ENCODE measurements at regions not wholly inside any gene's neighbourhood (a gene's known extent, or its start where the extent isn't known, plus 50 kb on each side); places are given as distances from the start of the nearest gene placed in this dataset.

GRCh38 chr14:101200650-101201516 lies 297.4 kb upstream of the RTL1 start:
- Histone ChIP-seq H3K4me1 (ENCODE audit: control insufficient read depth, insufficient read depth, low read length) (no peaks in the 10 kb centered on the region), H3K27ac (ENCODE audit: insufficient read depth, low read length) (no peak overlapping the region), H3K36me3 (ENCODE audit: control insufficient read depth, insufficient read depth, low read length) (no peaks in the 10 kb centered on the region), H2AFZ (replicated peaks; ENCODE audit: low read length, poor library complexity) (peak overlapping the region; percentile 7), H2AK5ac (ENCODE audit: low read depth, low read length) (no peak overlapping the region), H3K4me2 (ENCODE audit: low read depth, low read length) (no peak overlapping the region), H3K56ac (ENCODE audit: extremely low read depth, insufficient read depth, low read length) (no peak overlapping the region), H3K4ac (ENCODE audit: low read depth, low read length) (no peak overlapping the region), H3K9me1 (ENCODE audit: insufficient read depth, low read length) (no peaks in the 10 kb centered on the region), H4K91ac (ENCODE audit: insufficient read depth, low read depth, low read length) (no peak overlapping the region), H2BK20ac (ENCODE audit: low read depth, low read length) (no peak overlapping the region), H4K5ac (ENCODE audit: low read depth, low read length) (no peak overlapping the region), H2BK15ac (ENCODE audit: low read depth, low read length) (no peak overlapping the region), H3K9ac (ENCODE audit: low read depth, low read length) (no peak overlapping the region), H3K23ac (ENCODE audit: low read depth, low read length) (no peak overlapping the region), H3K18ac (ENCODE audit: low read depth, low read length) (no peak overlapping the region), H3K4me3 (ENCODE audit: insufficient read depth, low read depth, low read length) (no peak overlapping the region), H3K27me3 (ENCODE audit: control insufficient read depth, insufficient read depth, low read length) (peaks cover 2% of the 10 kb centered on the region; the same call in 1 of the 2 replicates), H3K79me1 (ENCODE audit: low read depth in 1 of 2, low read length in 2 of 2) (no peaks in the 10 kb centered on the region), H2BK5ac (ENCODE audit: low read depth, low read length, poor library complexity, severe bottlenecking) (no peak overlapping the region), H2AK9ac (replicated peaks; ENCODE audit: low read depth, low read length, poor library complexity) (no peak overlapping the region), H4K20me1 (ENCODE audit: insufficient read depth, low read length) (no peaks in the 10 kb centered on the region), H4K8ac (ENCODE audit: low read depth in 2 of 2, low read length in 2 of 2) (no peak overlapping the region), H2BK120ac (ENCODE audit: low read depth, low read length) (no peak overlapping the region), H3K9me3 (ENCODE audit: control insufficient read depth, insufficient read depth, low read length) (peaks cover 10% of the 10 kb centered on the region), H3K14ac (replicated peaks; ENCODE audit: low read depth, low read length) (no peak overlapping the region)
- BruUV-seq (replicated peaks), result no TSS peak
- ATAC-seq (ENCODE audit: low read depth) (no peak), DNase-seq (no peak)
- dilution Hi-C loops (cut with HindIII; ENCODE audit: low sequenced_read_pairs, unreplicated experiment) (no loop called here), intact Hi-C loops (cut with micrococcal nuclease) (no loop called here), in situ Hi-C loops (cut with MboI; ENCODE audit: low sequenced_read_pairs) (no loop called here)
- no peak for TF ChIP-seq BHLHE40 (IDR thresholded peaks at IDR 0.05; ENCODE audit: low read depth, low read length)
- TF ChIP-seq CEBPB (IDR thresholded peaks at IDR 0.05; ENCODE audit: low read depth, low read length), result no peak
- TF ChIP-seq SMC3 (IDR thresholded peaks at IDR 0.05; ENCODE audit: low read depth, low read length), result no peak
- no peak for TF ChIP-seq RFX5 (IDR thresholded peaks at IDR 0.05; ENCODE audit: low read depth, low read length)
- no peak for TF ChIP-seq CHD1 (IDR thresholded peaks at IDR 0.05; ENCODE audit: low read depth, low read length)
- no peak for TF ChIP-seq FOS (IDR thresholded peaks at IDR 0.05; ENCODE audit: low read depth, low read length)
- no peak for TF ChIP-seq MAFK (IDR thresholded peaks at IDR 0.05; ENCODE audit: low read depth, low read length)
- TF ChIP-seq ELK1 (IDR thresholded peaks at IDR 0.05; ENCODE audit: borderline replicate concordance, low read depth, low read length), result no peak
- no peak for TF ChIP-seq MAZ (IDR thresholded peaks at IDR 0.05; ENCODE audit: borderline replicate concordance, low read depth, low read length)
- TF ChIP-seq RCOR1 (IDR thresholded peaks at IDR 0.05; ENCODE audit: insufficient replicate concordance, low read length), result no peak
- no peak for TF ChIP-seq USF2 (IDR thresholded peaks at IDR 0.05; ENCODE audit: low read depth, low read length)
- TF ChIP-seq RAD21 (IDR thresholded peaks at IDR 0.05; ENCODE audit: low read length), result no peak
- TF ChIP-seq POLR2A (IDR thresholded peaks at IDR 0.05; ENCODE audit: low read depth, low read length), result no peak
- WGBS, 2 experiments (ENCODE audit: extremely low coverage in 2 of 2, insufficient read length in 1 of 2), result 72% methylated on average over 8 of the region's 12 CpGs; no CpG with 5 or more reads in 1 of the 2 experiments
- ChIA-PET POLR2A (ENCODE audit: unreplicated experiment) (no interaction called here), CTCF (no interaction called here)
